Stimulated activated memory B cell treated with anti-CD40 and anti-IgM and Interleukin-4, amounts not matched to agents 10 μg/mL and 1 μg/mL and 100 μg/mL, for 72 hours (primary cell): ENCODE measurements at regions not wholly inside any gene's neighbourhood (a gene's known extent, or its start where the extent isn't known, plus 50 kb on each side); places are given as distances from the start of the nearest gene placed in this dataset.

Experiments used
- ATAC-seq: fragments of 150-1000 bp; cut with Tn5 transposase; 2 replicates; pipeline ENCODE4 v1.10.0; 2021
- H3K27ac Mint-ChIP-seq: one replicate; pipeline ENCODE4 v1.8.0; 2022; ENCODE audit warnings: mild to moderate bottlenecking, mixed read lengths
- H3K27me3 Mint-ChIP-seq: one replicate; pipeline ENCODE4 v1.8.0; 2022; ENCODE audit warnings: mixed read lengths
- H3K36me3 Mint-ChIP-seq: one replicate; pipeline ENCODE4 v1.8.0; 2022; ENCODE audit warnings: mixed read lengths
- H3K4me1 Mint-ChIP-seq: one replicate; pipeline ENCODE4 v1.8.0; 2022; ENCODE audit warnings: mixed read lengths
- H3K4me3 Mint-ChIP-seq: one replicate; pipeline ENCODE4 v1.8.0; 2022; ENCODE audit warnings: mild to moderate bottlenecking, moderate library complexity, mixed read lengths
- H3K9me3 Mint-ChIP-seq: one replicate; pipeline ENCODE4 v1.8.0; 2022; ENCODE audit warnings: mixed read lengths

DNA sequence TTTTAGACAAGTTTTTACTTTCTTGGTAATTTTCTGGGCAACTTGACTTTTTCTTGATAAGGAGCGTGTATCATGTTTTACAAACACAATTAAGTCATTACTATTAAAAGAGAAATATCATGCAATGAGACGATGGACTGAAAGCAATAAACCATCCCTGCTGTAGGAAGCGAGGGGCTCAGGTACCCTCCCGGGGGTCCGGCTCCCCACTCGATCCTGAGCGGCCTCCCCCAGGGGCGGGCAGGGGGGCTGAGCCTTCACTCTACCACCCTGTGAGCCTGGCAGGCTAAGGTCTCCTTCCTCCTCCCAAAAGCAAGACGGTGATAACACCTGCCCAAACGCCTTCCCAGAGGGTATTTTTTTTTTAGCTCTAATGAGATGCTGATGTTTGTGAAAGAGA lies 51.8 kb upstream of the ADGRA1 start:
- peaks cover 41% of the 10 kb centered on the region for H3K27me3 Mint-ChIP-seq
- ATAC-seq = no peak

DNA sequence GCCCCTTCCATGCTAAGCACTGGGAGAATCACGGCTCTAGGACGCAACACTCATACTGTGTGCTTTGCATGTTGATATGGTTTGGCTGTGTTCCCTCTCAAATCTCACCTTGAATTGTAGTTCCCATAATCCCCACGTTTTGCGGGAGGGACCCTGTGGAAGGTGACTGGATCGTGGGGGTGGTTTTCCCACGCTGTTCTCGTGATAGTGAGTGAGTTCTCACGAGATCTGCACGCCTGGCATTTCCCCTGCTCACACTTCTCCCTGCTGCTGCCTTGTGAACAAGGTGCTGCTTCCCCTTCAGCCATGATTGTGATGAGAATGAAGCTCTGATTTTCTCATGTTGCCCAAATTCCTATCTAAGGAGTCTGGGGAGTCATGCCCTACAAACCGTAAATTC lies 53.0 kb upstream of the ADGRA1 start:
- no peaks in the 10 kb centered on the region for H3K9me3 Mint-ChIP-seq
- no peak for ATAC-seq

More for the DNA sequence above, 51.8 kb upstream of the ADGRA1 start:
- Mint-ChIP-seq H3K27ac (no peak overlapping the region), H3K4me1 (no peaks in the 10 kb centered on the region), H3K4me3 (no peak overlapping the region), H3K9me3 (no peaks in the 10 kb centered on the region), H3K36me3 (no peaks in the 10 kb centered on the region)

DNA sequence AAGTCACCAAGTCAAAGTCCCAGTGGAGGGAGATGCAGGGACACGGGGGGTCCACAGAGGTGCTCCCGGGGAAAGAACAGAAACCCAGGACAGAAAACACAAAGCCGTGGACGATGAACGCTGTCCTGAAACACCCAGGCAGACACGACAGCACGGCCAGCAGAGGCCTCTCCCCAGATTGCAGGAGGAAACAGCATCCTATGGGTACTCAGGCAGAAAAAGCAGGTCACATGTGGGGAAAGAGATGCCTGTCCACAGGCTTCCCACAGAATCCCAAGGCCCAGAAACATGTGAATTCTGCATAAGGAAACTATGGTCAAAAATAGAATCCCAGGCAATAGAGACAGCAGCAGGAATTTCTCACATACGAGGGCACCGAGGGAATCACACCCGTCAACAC lies 53.6 kb upstream of the ADGRA1 start:
- Mint-ChIP-seq H3K36me3 (no peaks in the 10 kb centered on the region), H3K4me3 (no peak overlapping the region), H3K27me3 (peaks cover 32% of the 10 kb centered on the region), H3K9me3 (no peaks in the 10 kb centered on the region), H3K4me1 (no peaks in the 10 kb centered on the region), H3K27ac (no peak overlapping the region)
- ATAC-seq = no peak

More for the DNA sequence above, 53.0 kb upstream of the ADGRA1 start:
- H3K27me3 Mint-ChIP-seq = peaks cover 30% of the 10 kb centered on the region
- no peak overlapping the region for H3K27ac Mint-ChIP-seq
- no peaks in the 10 kb centered on the region for H3K4me1 Mint-ChIP-seq
- H3K4me3 Mint-ChIP-seq = no peak overlapping the region
- H3K36me3 Mint-ChIP-seq = no peaks in the 10 kb centered on the region

DNA sequence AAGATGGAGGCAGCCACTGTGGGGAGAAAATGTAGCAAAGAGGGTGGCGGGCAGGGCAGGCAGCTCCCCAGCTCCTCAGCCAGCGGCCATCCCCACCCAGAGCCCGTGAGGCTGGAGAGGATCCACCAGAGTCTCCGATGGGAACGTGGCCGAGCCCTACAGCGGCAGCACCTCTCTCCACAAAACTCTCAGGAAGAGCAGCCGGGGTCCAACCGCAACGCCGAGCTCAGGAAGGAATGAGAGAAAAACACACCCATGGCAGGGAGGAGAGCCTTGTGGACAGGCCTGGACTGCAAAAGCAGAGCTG lies 54.0 kb upstream of the ADGRA1 start:
- Mint-ChIP-seq H3K9me3 (no peaks in the 10 kb centered on the region), H3K27ac (no peak overlapping the region), H3K36me3 (no peaks in the 10 kb centered on the region), H3K4me1 (no peaks in the 10 kb centered on the region), H3K27me3 (peaks cover 33% of the 10 kb centered on the region), H3K4me3 (no peak overlapping the region)
- ATAC-seq = no peak

DNA sequence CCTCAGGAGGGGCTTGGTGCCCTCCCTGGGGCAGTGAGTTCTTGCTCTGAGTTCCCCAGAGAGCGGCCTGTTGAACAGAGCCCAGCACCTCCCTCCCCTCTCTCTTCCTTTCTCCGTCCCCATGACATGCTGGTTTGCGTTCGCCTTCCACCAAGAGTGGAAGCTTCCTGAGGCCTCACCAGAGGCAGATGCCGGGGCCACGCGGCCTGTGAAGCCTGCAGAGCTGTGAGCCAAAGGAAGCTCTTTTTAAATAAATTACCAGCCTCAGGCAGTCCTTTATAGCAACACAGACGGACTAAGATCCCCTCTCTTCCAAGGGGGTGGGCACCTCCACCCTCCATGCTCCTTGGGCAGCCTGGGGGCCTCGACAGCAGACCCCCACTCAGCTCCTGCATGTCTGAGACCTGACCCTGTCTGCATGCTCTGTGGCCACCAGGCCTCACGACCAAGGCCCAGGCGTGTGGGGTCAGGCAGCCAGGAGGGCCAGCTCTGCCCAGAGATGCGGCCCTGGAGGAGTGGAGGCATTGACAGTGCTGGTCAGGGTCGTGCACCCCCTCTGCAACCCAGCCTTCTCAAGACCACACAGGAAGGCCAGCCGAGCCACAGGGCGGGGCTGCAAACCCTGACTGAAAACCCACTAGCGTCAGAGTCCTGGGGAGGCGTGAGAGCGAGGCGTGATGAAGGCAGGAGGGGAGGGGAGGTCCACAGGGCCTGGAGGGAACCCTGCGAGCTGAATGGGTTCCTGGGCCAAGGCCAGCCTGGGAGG lies 54.6 kb upstream of the ADGRA1 start:
- Mint-ChIP-seq H3K27ac (no peak overlapping the region), H3K9me3 (peaks cover 2% of the 10 kb centered on the region), H3K4me1 (no peaks in the 10 kb centered on the region), H3K4me3 (no peak overlapping the region), H3K27me3 (peaks cover 33% of the 10 kb centered on the region), H3K36me3 (no peaks in the 10 kb centered on the region)
- no peak for ATAC-seq

DNA sequence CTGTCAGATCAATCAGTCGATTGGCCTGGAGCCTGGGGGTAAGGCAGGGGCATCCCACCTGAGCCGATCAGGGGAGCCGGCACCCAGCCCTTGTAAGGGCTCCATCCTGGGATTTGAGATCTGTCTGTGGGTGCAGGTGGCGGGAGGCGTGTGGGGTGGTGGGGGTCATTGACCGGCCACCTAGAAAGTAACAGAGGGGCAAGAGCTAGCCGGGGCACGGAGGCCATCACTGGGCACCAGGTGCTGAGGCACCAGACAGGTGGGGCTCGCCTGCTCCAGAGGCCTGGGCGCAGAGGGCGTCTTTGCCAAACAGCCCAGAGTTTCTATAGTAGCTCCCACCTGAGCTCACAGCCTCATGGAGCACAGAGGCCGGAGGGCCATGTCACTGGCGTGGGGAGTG lies 55.5 kb upstream of the ADGRA1 start:
- Mint-ChIP-seq H3K4me1 (no peaks in the 10 kb centered on the region), H3K4me3 (no peak overlapping the region), H3K27me3 (peaks cover 41% of the 10 kb centered on the region), H3K36me3 (no peaks in the 10 kb centered on the region), H3K27ac (no peak overlapping the region), H3K9me3 (peaks cover 3% of the 10 kb centered on the region)
- ATAC-seq = no peak

DNA sequence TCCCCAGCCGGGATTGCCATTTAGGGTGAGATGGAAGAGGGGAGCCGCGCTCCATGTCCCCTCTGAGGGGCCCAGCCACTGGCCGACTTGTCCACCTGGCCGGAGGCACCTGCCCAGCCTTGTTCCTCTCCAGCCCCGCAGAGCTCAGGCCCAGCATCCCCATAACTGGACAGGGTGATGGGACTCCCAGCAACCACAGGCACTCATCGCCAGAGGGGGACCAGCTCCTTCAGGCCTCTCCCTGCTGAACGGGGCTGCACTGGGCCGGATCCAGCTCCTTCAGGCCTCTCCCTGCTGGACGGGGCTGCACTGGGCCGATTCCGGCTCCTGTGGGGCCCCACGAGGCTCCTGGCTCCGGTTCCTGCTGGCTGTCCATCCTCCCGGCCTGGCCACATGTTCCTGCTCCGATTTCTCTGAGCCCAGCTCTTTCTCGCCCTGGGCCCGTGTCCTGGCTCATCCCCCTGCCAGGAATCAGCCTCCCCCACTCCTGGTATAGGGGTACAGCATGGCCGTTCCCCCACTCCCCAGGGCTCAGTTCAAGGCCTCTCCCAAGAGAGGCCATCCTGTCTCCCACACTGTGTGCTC lies 56.1 kb upstream of the ADGRA1 start:
- H3K4me1 Mint-ChIP-seq = no peaks in the 10 kb centered on the region
- H3K27me3 Mint-ChIP-seq = peaks cover 41% of the 10 kb centered on the region
- H3K27ac Mint-ChIP-seq = no peak overlapping the region
- no peaks in the 10 kb centered on the region for H3K36me3 Mint-ChIP-seq
- no peak for ATAC-seq
- H3K9me3 Mint-ChIP-seq = peaks cover 3% of the 10 kb centered on the region
- no peak overlapping the region for H3K4me3 Mint-ChIP-seq

DNA sequence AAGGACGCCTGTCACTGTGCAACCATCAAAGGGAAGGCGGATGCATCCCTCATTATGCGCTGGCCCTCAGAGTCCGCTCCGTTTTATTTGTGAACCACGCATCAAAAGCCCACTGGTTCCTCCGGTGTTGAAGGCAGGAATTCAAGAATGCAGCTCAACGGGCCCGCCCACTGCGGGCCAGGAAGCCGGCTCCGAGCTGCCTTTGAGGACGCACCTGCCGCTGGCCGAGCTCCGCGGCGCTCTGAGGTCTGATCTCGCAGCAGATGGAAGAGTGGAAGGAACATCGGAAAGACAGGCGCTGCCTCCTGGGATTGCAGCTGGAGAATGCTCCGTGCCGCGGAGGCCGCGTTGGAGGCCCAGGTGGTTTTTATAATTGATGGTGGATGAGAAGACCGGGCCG lies 56.9 kb upstream of the ADGRA1 start:
- no peaks in the 10 kb centered on the region for H3K36me3 Mint-ChIP-seq
- no peaks in the 10 kb centered on the region for H3K4me1 Mint-ChIP-seq
- H3K9me3 Mint-ChIP-seq = peaks cover 3% of the 10 kb centered on the region
- peaks cover 41% of the 10 kb centered on the region for H3K27me3 Mint-ChIP-seq
- ATAC-seq = no peak
- H3K4me3 Mint-ChIP-seq = no peak overlapping the region
- H3K27ac Mint-ChIP-seq = no peak overlapping the region

DNA sequence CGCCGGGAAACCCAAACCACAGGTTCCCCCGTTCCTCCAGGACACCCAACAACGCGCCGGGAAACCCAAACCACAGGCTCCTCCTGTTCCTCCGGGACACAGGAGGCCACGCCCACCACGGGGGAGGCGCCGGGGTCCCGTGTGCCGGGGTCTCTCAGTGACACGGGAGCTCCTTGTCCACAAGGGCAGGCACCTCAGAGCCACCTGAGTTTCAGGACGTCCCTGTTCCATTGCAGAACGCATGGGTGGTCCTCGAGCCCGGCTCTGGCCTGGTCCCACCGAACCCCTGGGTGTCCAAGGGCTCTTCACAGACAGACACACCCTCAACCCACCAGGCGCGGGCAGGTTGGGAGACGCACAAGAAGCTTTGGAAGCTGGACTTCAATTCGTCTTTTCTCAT lies 57.6 kb upstream of the ADGRA1 start:
- no peak overlapping the region for H3K4me3 Mint-ChIP-seq
- no peaks in the 10 kb centered on the region for H3K36me3 Mint-ChIP-seq
- H3K27ac Mint-ChIP-seq = no peak overlapping the region
- H3K9me3 Mint-ChIP-seq = peaks cover 3% of the 10 kb centered on the region
- H3K27me3 Mint-ChIP-seq = peaks cover 41% of the 10 kb centered on the region
- ATAC-seq = no peak
- H3K4me1 Mint-ChIP-seq = no peaks in the 10 kb centered on the region

DNA sequence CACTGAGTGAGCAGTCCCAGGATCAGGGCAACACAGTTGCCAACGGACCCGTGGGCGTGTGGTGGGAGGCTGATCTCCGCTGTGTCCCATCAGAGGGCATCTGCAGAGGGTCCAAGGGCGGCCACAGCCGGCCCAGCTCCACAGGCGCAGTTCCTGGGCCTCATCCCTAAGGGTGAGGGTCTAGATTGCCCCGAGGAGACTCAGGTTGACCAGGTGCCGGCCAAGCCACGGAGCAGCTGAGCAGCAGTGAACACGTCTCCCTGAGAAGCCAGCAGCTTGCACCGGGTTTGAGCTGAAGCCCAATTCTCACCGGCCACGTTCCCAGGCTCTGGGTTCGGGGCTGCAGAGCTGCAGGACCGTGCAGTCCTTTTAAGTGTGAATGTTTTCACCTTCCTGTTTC lies 58.8 kb upstream of the ADGRA1 start:
- H3K36me3 Mint-ChIP-seq = no peaks in the 10 kb centered on the region
- no peaks in the 10 kb centered on the region for H3K4me1 Mint-ChIP-seq
- no peak overlapping the region for H3K4me3 Mint-ChIP-seq

DNA sequence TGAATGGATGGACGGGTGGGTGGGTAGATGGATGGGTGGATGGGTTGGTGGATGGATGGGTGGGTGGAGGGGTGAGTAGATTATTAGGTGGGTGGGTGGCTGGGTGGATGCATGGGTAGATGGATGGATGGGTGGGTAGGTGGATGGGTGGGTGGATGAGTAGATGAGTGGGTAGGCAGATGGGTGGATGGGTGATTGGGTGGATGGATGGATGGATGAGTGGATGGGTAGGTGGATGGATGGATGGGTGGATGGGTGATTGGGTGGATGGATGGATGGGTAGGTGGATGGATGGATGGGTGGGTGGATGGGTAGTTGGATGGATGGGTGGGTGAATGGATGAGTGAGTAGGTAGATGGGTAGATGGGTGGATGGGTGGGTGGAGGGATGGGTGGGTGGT lies 59.6 kb upstream of the ADGRA1 start:
- Mint-ChIP-seq H3K36me3 (no peaks in the 10 kb centered on the region), H3K4me1 (no peaks in the 10 kb centered on the region), H3K27me3 (peaks cover 31% of the 10 kb centered on the region), H3K9me3 (peaks cover 3% of the 10 kb centered on the region), H3K4me3 (no peak overlapping the region), H3K27ac (no peak overlapping the region)
- no peak for ATAC-seq

More for the DNA sequence above, 58.8 kb upstream of the ADGRA1 start:
- Mint-ChIP-seq H3K27me3 (peaks cover 39% of the 10 kb centered on the region), H3K9me3 (peaks cover 3% of the 10 kb centered on the region), H3K27ac (no peak overlapping the region)
- no peak for ATAC-seq

DNA sequence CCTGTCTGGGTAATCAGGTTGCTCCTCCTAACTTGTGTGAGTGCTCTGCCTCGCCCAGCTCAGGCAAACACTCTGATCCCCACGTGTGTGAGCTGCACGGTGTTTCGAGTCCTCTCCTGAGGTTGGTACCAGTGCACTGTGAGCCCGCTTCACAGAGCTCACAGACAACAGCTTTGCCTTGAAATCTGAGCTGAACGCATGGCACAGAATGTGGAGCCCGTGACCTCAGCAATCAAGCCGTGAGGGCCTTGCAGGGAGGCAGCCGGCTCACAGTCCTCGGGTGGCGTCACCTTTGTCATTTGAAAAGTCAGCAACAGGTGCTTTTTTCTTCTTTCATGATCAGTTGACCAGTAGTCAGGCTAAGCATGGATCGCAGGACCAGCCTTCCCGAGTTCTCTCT lies 60.2 kb upstream of the ADGRA1 start:
- peaks cover 3% of the 10 kb centered on the region for H3K9me3 Mint-ChIP-seq
- H3K4me1 Mint-ChIP-seq = no peaks in the 10 kb centered on the region
- ATAC-seq = no peak
- no peaks in the 10 kb centered on the region for H3K36me3 Mint-ChIP-seq
- no peak overlapping the region for H3K27ac Mint-ChIP-seq
- H3K27me3 Mint-ChIP-seq = peaks cover 24% of the 10 kb centered on the region
- H3K4me3 Mint-ChIP-seq = no peak overlapping the region

DNA sequence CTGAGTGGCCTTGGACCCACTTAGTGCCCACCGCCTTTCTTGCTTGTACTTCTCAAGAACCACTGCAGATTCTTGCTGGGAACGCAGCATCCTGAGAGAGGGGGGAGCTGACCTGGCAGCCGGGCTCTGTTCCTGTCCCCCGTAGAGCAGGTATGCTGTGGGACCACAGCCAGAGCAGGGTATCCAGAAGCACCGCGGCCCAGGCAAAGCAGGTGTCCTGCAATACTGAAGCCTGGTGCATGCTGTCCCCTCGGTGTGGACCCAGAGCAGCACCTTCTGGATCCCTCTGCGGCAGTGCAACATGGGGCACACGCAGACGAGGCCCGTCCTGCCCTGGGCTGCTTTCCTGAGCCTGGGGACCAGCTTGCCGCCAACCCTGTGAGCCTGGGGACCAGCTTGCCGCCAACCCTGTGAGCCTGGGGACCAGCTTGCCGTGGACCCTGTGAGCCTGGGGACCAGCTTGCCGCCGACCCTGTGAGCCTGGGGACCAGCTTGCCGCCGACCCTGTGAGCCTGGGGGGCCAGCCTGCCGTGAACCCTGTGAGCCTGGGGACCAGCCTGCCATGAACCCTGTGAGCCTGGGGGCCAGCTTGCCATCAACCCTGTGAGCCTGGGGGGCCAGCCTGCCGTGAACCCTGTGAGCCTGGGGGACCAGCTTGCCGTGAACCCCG lies 60.9 kb upstream of the ADGRA1 start:
- no peak overlapping the region for H3K27ac Mint-ChIP-seq
- peaks cover 20% of the 10 kb centered on the region for H3K27me3 Mint-ChIP-seq
- H3K4me3 Mint-ChIP-seq = no peak overlapping the region
- H3K36me3 Mint-ChIP-seq = no peaks in the 10 kb centered on the region
- peaks cover 3% of the 10 kb centered on the region for H3K9me3 Mint-ChIP-seq
- no peak for ATAC-seq
- H3K4me1 Mint-ChIP-seq = no peaks in the 10 kb centered on the region

DNA sequence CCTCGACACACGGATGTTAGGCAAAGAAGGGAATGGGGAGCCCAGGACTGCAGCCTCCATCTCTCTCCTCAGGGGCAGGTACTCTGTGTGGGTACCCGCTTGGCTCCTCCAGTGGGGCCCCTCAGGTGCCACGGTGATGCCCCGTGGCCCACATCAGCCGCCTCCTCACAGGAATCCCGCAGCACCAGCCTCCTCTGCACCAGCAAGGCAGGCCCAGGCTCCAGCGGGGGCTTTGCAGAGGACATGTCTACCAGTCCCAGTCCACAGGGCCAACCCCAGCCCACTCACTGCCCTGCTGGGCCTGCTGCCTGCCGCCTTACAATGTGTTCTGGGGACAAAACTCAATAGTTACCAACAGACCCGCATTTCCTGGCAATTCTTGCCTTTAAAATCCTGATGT lies 61.6 kb upstream of the ADGRA1 start:
- Mint-ChIP-seq H3K36me3 (no peaks in the 10 kb centered on the region), H3K27me3 (peaks cover 20% of the 10 kb centered on the region), H3K9me3 (peaks cover 3% of the 10 kb centered on the region), H3K27ac (no peak overlapping the region), H3K4me1 (no peaks in the 10 kb centered on the region), H3K4me3 (no peak overlapping the region)
- no peak for ATAC-seq

DNA sequence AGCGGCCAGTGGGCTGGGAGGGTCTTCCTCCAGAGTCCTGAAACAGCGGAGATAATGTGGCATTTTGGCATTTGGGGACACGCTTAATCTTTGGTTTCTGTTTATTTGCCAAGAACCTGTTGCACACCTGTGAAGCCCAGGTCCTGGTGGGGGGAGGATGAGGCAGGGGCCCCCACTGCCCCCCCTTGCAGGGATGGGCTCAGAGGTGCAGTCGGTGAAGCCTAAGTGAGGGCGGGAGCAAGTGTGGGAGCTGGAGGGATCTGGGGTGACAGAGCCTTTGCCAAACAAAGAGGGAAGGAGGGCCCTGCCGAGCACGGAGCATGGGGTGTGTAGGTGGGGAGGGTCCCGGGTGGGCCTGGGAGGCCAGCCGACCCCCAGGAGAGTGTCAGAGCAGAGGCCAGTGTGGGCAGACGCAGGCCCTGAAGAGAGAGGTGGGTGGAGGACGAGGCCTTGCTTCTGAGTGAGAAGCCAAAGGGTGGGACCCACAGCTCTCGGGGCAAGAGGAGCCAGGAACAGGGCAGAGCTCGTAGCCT lies 62.1 kb upstream of the ADGRA1 start:
- Mint-ChIP-seq H3K4me1 (no peaks in the 10 kb centered on the region), H3K9me3 (peaks cover 3% of the 10 kb centered on the region), H3K4me3 (no peak overlapping the region), H3K27ac (no peak overlapping the region), H3K36me3 (no peaks in the 10 kb centered on the region), H3K27me3 (peaks cover 20% of the 10 kb centered on the region)
- ATAC-seq = no peak
